ENCODE measurements at regions not wholly inside any gene's neighbourhood (a gene's known extent, or its start where the extent isn't known, plus 50 kb on each side); places are given as distances from the start of the nearest gene placed in this dataset.

- Histone ChIP-seq H3K4me1 (no peaks in the 10 kb centered on the region), H3K9me3 (no peaks in the 10 kb centered on the region), H3K27me3 (no peaks in the 10 kb centered on the region), H3K4me3 (no peak overlapping the region), H3K36me3 (no peaks in the 10 kb centered on the region), H3K27ac (no peak overlapping the region)
- intact Hi-C loops (cut with DNase I; ENCODE audit: low total_unique reads): no loop called here
- TF ChIP-seq POLR2A (IDR thresholded peaks at IDR 0.05) (no peak), EP300 (IDR thresholded peaks at IDR 0.05) (no peak), CTCF (IDR thresholded peaks at IDR 0.05) (no peak), POLR2AphosphoS5 (IDR thresholded peaks at IDR 0.05) (no peak)
- 68 to 81% (median 71%) methylated on average over 9 of the region's 9 CpGs for WGBS, 5 donors
- DNase-seq: no peak
Observed at GRCh38 chr7:24229481-24230226, 54.3 kb upstream of the NPY start.

- H3K27ac ChIP-seq: no peak overlapping the region
- no peaks in the 10 kb centered on the region for H3K27me3 ChIP-seq
- TF ChIP-seq CTCF (IDR thresholded peaks at IDR 0.05) (no peak), POLR2AphosphoS5 (IDR thresholded peaks at IDR 0.05) (no peak), EP300 (IDR thresholded peaks at IDR 0.05) (no peak), POLR2A (IDR thresholded peaks at IDR 0.05) (no peak)
- no peak for DNase-seq
- intact Hi-C loops (cut with DNase I; ENCODE audit: low total_unique reads): no loop called here
- H3K4me1 ChIP-seq: no peaks in the 10 kb centered on the region
- H3K36me3 ChIP-seq: no peaks in the 10 kb centered on the region
- H3K4me3 ChIP-seq: no peak overlapping the region
- no peaks in the 10 kb centered on the region for H3K9me3 ChIP-seq
Observed at GRCh38 chr7:24231493-24231892, 52.5 kb upstream of the NPY start.

GRCh38 chr7:24233386-24233785 lies 50.6 kb upstream of the NPY start:
- intact Hi-C loops (cut with DNase I; ENCODE audit: low total_unique reads): no loop called here
- Histone ChIP-seq H3K27ac (no peak overlapping the region), H3K9me3 (no peaks in the 10 kb centered on the region), H3K4me3 (no peak overlapping the region), H3K36me3 (no peaks in the 10 kb centered on the region), H3K4me1 (no peaks in the 10 kb centered on the region), H3K27me3 (no peaks in the 10 kb centered on the region)
- DNase-seq: no peak
- 71 to 82% (median 74%) methylated on average over 2 of the region's 2 CpGs for WGBS, 5 donors
- no peak for TF ChIP-seq POLR2AphosphoS5 (IDR thresholded peaks at IDR 0.05)
- TF ChIP-seq EP300 (IDR thresholded peaks at IDR 0.05): no peak

Small RNAs in the stretch of these regions (small RNA-seq; reads per million reads assigned to genes)
- 0 reads per million in 4 donors for gene RNA5SP228
